ENCODE measurements at regions not wholly inside any gene's neighbourhood (a gene's known extent, or its start where the extent isn't known, plus 50 kb on each side); places are given as distances from the start of the nearest gene placed in this dataset.

DNA sequence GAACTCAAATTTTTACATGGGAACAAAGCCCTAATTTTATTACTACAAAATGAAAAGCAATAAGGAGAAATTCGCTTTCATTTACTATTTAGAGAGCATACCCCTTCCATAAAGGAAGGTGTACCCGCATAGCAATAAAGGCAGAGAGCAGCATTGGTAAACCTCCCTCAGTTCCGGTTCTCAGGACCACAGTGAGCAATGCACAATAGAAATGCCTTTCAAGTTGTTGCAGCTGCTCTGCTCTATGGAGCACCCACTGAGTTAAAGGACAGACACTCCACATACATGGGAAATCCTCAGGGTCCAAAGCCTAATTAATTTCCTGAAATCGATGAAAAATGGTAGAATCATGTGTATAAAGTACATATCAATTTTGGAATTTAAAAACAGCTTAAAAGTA, 89.9 kb upstream of the MPDZ start:
- H4K20me1 ChIP-seq (replicated peaks; ENCODE audit: control insufficient read depth, extremely low read depth, insufficient read depth, low read length), result no peaks in the 10 kb centered on the region
- intact Hi-C loops (cut with micrococcal nuclease), result no loop called here
- H3K27ac ChIP-seq (ENCODE audit: insufficient read depth, low read depth, low read length), result no peak overlapping the region
- H3K9me3 ChIP-seq (replicated peaks; ENCODE audit: control insufficient read depth, insufficient read depth, low read length), result no peaks in the 10 kb centered on the region
- FAIRE-seq (no peak), DNase-seq (ENCODE audit: low read depth, low spot score) (no peak)
- BruUV-seq (replicated peaks), result no TSS peak
- H3K36me3 ChIP-seq (ENCODE audit: control insufficient read depth in 2 of 2, extremely low read depth in 1 of 2, insufficient read depth in 2 of 2, low read length in 2 of 2), result no peaks in the 10 kb centered on the region
- no peak overlapping the region for H3K9ac ChIP-seq (replicated peaks; ENCODE audit: extremely low read depth, insufficient read depth, low read length)
- TF ChIP-seq POLR2A (IDR thresholded peaks at IDR 0.05; ENCODE audit: low read depth, low read length) (no peak), EZH2 (IDR thresholded peaks at IDR 0.05; ENCODE audit: borderline replicate concordance, low read depth, low read length, severe bottlenecking) (no peak), GATA2 (IDR thresholded peaks at IDR 0.05; ENCODE audit: insufficient read depth, insufficient read length, low read depth, low read length) (no peak), JUN (IDR thresholded peaks at IDR 0.05; ENCODE audit: borderline replicate concordance, insufficient read depth, insufficient read length, low read depth) (no peak), FOS (IDR thresholded peaks at IDR 0.05; ENCODE audit: borderline replicate concordance, insufficient read depth, low read length) (no peak), POLR2AphosphoS5 (IDR thresholded peaks at IDR 0.05; ENCODE audit: insufficient read depth, low read depth, low read length) (no peak), MYC (IDR thresholded peaks at IDR 0.05; ENCODE audit: low read depth, low read length) (no peak)
- TF ChIP-seq, protein P1, sequence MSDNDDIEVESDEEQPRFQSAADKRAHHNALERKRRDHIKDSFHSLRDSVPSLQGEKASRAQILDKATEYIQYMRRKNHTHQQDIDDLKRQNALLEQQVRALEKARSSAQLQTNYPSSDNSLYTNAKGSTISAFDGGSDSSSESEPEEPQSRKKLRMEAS (IDR thresholded peaks at IDR 0.05; ENCODE audit: insufficient read depth, insufficient read length), result no peak
- TF ChIP-seq, protein P2, sequence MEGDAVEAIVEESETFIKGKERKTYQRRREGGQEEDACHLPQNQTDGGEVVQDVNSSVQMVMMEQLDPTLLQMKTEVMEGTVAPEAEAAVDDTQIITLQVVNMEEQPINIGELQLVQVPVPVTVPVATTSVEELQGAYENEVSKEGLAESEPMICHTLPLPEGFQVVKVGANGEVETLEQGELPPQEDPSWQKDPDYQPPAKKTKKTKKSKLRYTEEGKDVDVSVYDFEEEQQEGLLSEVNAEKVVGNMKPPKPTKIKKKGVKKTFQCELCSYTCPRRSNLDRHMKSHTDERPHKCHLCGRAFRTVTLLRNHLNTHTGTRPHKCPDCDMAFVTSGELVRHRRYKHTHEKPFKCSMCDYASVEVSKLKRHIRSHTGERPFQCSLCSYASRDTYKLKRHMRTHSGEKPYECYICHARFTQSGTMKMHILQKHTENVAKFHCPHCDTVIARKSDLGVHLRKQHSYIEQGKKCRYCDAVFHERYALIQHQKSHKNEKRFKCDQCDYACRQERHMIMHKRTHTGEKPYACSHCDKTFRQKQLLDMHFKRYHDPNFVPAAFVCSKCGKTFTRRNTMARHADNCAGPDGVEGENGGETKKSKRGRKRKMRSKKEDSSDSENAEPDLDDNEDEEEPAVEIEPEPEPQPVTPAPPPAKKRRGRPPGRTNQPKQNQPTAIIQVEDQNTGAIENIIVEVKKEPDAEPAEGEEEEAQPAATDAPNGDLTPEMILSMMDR (IDR thresholded peaks at IDR 0.05; ENCODE audit: extremely low read depth in 1 of 2, insufficient read depth in 1 of 2, low read depth in 1 of 2, low read length in 2 of 2), result no peak
- no peak overlapping the region for H3K4me3 ChIP-seq (replicated peaks in 1 of 3; ENCODE audit: insufficient read depth in 1 of 3, low read depth in 1 of 3, low read length in 3 of 3)
- H3K9me1 ChIP-seq (replicated peaks; ENCODE audit: control insufficient read depth, extremely low read depth, insufficient read depth, low read length), result no peaks in the 10 kb centered on the region
- no peaks in the 10 kb centered on the region for H3K79me2 ChIP-seq (ENCODE audit: control insufficient read depth, insufficient read depth, low read length)
- no peak overlapping the region for H2AFZ ChIP-seq (ENCODE audit: low read depth, low read length)
- dilution Hi-C loops (cut with MboI; ENCODE audit: extremely low pct_ligation_motif_present, low sequenced_read_pairs), result no loop called here
- H3K27me3 ChIP-seq (ENCODE audit: control insufficient read depth in 2 of 2, insufficient read depth in 2 of 2, low read length in 2 of 2), result no peaks in the 10 kb centered on the region
- ChIA-PET CTCF (no interaction called here), POLR2A (no interaction called here)
- no peaks in the 10 kb centered on the region for H3K4me1 ChIP-seq (ENCODE audit: control insufficient read depth, extremely low read depth, insufficient read depth, low read length)
- H3K4me2 ChIP-seq (ENCODE audit: insufficient read depth, low read length), result no peak overlapping the region

All from endothelial cell of umbilical vein (primary cell).